ENCODE measurements at regions not wholly inside any gene's neighbourhood (a gene's known extent, or its start where the extent isn't known, plus 50 kb on each side); places are given as distances from the start of the nearest gene placed in this dataset.

- TF ChIP-seq ZNF512 (CRISPR knock-in tag; IDR thresholded peaks at IDR 0.05; ENCODE audit: borderline replicate concordance) (no peak), ZNF416 (CRISPR knock-in tag; IDR thresholded peaks at IDR 0.05) (no peak), PREB (CRISPR knock-in tag; IDR thresholded peaks at IDR 0.05; ENCODE audit: borderline replicate concordance) (no peak), TP53 (CRISPR knock-in tag; IDR thresholded peaks at IDR 0.05) (no peak), MAX (CRISPR knock-in tag; IDR thresholded peaks at IDR 0.05) (no peak), GTF2I (CRISPR knock-in tag; conservative IDR thresholded peaks at IDR 0.05) (no peak)
These were observed 135.3 kb upstream of the EPB41L4A start (continued) for GRCh38 chr5:112554101-112554977.

- Mint-ChIP-seq H3K4me1 (no peaks in the 10 kb centered on the region), H3K4me3 (no peak overlapping the region), H3K36me3 (no peaks in the 10 kb centered on the region), H3K9me3 (peaks cover 8% of the 10 kb centered on the region), H3K27ac (no peak overlapping the region), H3K27me3 (ENCODE audit: low read depth) (no peaks in the 10 kb centered on the region)
- POLR2A ChIA-PET = no interaction called here
- TF ChIP-seq FOXP4 (CRISPR knock-in tag; IDR thresholded peaks at IDR 0.05) (no peak), NFATC4 (CRISPR knock-in tag; IDR thresholded peaks at IDR 0.05) (no peak), JAZF1 (CRISPR knock-in tag; IDR thresholded peaks at IDR 0.05) (no peak), ETV6 (CRISPR knock-in tag; IDR thresholded peaks at IDR 0.05) (no peak), ZBTB43 (CRISPR knock-in tag; IDR thresholded peaks at IDR 0.05) (no peak), ATF2 (CRISPR knock-in tag; IDR thresholded peaks at IDR 0.05; ENCODE audit: borderline replicate concordance, low read depth) (no peak), IRF1 (CRISPR knock-in tag; IDR thresholded peaks at IDR 0.05) (no peak), ZMAT4 (CRISPR knock-in tag; IDR thresholded peaks at IDR 0.05) (no peak)
- ATAC-seq (no peak), DNase-seq (ENCODE audit: low spot score) (no peak)
- CTCF ChIA-PET = interaction anchor here (0.8 to 1.4 kb wide), 3 partner anchors 53 to 202 kb away, joined by 3 to 5 read pairs (median 3); no protein-coding TSS in a partner anchor
These were observed 136.1 kb upstream of the EPB41L4A start for GRCh38 chr5:112555197-112555596.

Data from WTC11 (cell line).